H1 (cell line): ENCODE measurements at regions not wholly inside any gene's neighbourhood (a gene's known extent, or its start where the extent isn't known, plus 50 kb on each side); places are given as distances from the start of the nearest gene placed in this dataset.

ENCODE experiments used
- BCL11A ChIP-seq, 2 experiments: IDR thresholded peaks; one replicate each; pipeline ENCODE4 v1.6.1; 2011; ENCODE audit warnings: low read depth in 2 of 2, low read length in 2 of 2, mild to moderate bottlenecking in 2 of 2
- CHD1 ChIP-seq: IDR thresholded peaks from 2 replicates; pipeline ENCODE4 v1.6.1; 2012; ENCODE audit warnings: low read depth, low read length, improper control_type of control experiment
- CREB1 ChIP-seq: IDR thresholded peaks from 2 replicates; pipeline ENCODE4 v1.6.1; 2012; ENCODE audit warnings: inconsistent platforms
- HDAC6 ChIP-seq: IDR thresholded peaks from one replicate; pipeline ENCODE4 v1.7.1; 2012; ENCODE audit warnings: low read depth, mild to moderate bottlenecking, inconsistent platforms, low read length, moderate library complexity
- KDM1A ChIP-seq: fragments of 200-600, 300-600 bp; sonication (generic); IDR thresholded peaks from 2 replicates; pipeline ENCODE4 v1.7.1; 2016; ENCODE audit warnings: mild to moderate bottlenecking, low read length, borderline replicate concordance
- MAFK ChIP-seq: IDR thresholded peaks from 2 replicates; pipeline ENCODE4 v1.6.1; 2012; ENCODE audit warnings: low read depth, mild to moderate bottlenecking, improper control_type of control experiment, low read length
- RFX5 ChIP-seq: IDR thresholded peaks from 2 replicates; pipeline ENCODE4 v1.6.1; 2011; ENCODE audit warnings: low read depth, low read length, improper control_type of control experiment, borderline replicate concordance
- SP2 ChIP-seq: IDR thresholded peaks from 2 replicates; pipeline ENCODE4 v1.6.1; 2012; ENCODE audit warnings: mild to moderate bottlenecking, low read length, inconsistent platforms
- SUZ12 ChIP-seq: fragments of 200-600 bp; sonication (generic); IDR thresholded peaks from 2 replicates; pipeline ENCODE4 v1.6.1; 2012; ENCODE audit warnings: mild to moderate bottlenecking, inconsistent platforms, low read length, moderate library complexity, mixed read lengths
- TAF1 ChIP-seq: IDR thresholded peaks from 2 replicates; pipeline ENCODE4 v1.6.1; 2011; ENCODE audit warnings: mild to moderate bottlenecking, low read depth, low read length
- TEAD4 ChIP-seq: IDR thresholded peaks from 2 replicates; pipeline ENCODE4 v1.6.1; 2012; ENCODE audit warnings: low read depth, low read length, inconsistent platforms, mixed read lengths
- TF ChIP-seq, protein P1 (sequence below), 3 experiments: IDR thresholded peaks; 1 replicate in 2 of 3; 2 replicates in 1 of 3; pipeline versions ENCODE4 v1.5.1 to v1.6.1; 2011; ENCODE audit warnings: low read length in 3 of 3, mild to moderate bottlenecking in 3 of 3, inconsistent platforms in 2 of 3, low read depth in 1 of 3, moderate library complexity in 1 of 3; ENCODE audit not compliant: insufficient read depth in 1 of 3; ENCODE audit errors: control extremely low read depth in 1 of 3

DNA sequence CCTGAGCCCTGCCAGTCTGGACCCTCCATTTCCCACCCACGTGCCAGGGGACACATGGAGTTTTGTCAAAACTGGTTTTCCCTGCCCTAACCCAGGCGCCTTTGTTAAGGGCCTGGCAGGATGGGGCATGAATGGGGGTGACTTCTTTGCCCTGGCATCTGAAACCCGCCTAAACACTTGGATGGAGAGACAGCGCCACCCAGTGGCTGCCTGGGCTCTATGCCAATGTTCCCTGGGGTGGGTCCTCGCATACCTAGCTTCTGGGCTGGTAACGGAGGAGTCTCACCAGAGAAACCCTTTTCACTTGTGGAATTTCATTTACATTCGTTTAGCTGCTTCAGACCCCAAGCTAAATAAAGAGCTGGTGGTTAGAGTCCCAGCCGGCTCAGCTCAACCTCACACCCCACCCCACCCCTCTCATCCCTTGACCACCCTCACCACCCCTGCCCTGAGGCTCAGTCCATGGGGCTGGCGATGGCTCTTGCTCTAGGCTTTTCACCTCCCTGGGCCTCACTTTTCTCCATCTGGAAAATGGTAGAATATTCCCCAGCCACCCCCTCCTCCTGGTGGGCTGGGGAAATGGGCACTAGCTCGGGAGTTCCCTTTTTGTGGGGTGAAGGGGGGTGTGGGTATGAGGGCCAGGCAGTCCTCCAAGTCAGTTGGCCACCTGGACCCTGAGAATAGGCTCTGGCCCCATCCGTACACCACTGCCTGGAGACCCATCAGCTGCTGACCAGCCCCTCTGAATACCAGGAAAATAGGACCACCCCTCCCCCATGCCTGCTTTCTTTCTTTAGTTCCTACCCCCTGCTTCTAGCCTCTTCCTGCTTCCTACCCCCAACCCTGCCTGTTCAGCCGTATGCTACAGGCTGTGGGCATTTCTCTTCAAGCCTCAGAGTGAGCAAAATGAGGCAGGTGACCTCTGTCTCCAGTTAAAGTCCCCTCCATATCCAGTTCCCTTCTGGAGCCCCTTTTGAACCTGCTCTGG lies 57.1 kb upstream of the PJA1 start (continued):
- TF ChIP-seq CHD1 (no peak), CREB1 (no peak), SUZ12 (no peak), RFX5 (no peak), HDAC6 (no peak), TEAD4 (no peak), KDM1A (no peak), MAFK (no peak), BCL11A (IDR thresholded peaks at IDR 0.05; ENCODE audit: low read depth in 2 of 2, low read length in 2 of 2) (no peak), SP2 (no peak), TAF1 (no peak)
- TF ChIP-seq, protein P1, sequence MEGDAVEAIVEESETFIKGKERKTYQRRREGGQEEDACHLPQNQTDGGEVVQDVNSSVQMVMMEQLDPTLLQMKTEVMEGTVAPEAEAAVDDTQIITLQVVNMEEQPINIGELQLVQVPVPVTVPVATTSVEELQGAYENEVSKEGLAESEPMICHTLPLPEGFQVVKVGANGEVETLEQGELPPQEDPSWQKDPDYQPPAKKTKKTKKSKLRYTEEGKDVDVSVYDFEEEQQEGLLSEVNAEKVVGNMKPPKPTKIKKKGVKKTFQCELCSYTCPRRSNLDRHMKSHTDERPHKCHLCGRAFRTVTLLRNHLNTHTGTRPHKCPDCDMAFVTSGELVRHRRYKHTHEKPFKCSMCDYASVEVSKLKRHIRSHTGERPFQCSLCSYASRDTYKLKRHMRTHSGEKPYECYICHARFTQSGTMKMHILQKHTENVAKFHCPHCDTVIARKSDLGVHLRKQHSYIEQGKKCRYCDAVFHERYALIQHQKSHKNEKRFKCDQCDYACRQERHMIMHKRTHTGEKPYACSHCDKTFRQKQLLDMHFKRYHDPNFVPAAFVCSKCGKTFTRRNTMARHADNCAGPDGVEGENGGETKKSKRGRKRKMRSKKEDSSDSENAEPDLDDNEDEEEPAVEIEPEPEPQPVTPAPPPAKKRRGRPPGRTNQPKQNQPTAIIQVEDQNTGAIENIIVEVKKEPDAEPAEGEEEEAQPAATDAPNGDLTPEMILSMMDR (IDR thresholded peaks at IDR 0.05; ENCODE audit: control extremely low read depth in 1 of 3, insufficient read depth in 1 of 3, low read depth in 1 of 3, low read length in 3 of 3) = peak; percentile 69 to 75 (median 75)
